Mesenchymal stem cell (in vitro differentiated cells and primary cell): ENCODE measurements at regions not wholly inside any gene's neighbourhood (a gene's known extent, or its start where the extent isn't known, plus 50 kb on each side); places are given as distances from the start of the nearest gene placed in this dataset.

ENCODE experiments used
- DNase-seq: peaks from one replicate; pipeline ENCODE4 v3.0.0-alpha.2; 2013
- H2AFZ ChIP-seq: one replicate; pipeline ENCODE4 v1.6.1; 2013; ENCODE audit warnings: low read depth, mild to moderate bottlenecking, control low read depth, inconsistent platforms, low read length, moderate library complexity
- H2AK5ac ChIP-seq: 2 replicates; pipeline ENCODE4 v1.6.1; 2013; ENCODE audit warnings: low read length, moderate library complexity, mild to moderate bottlenecking, inconsistent platforms; ENCODE audit not compliant: severe bottlenecking
- H2BK120ac ChIP-seq: one replicate; pipeline ENCODE4 v1.6.1; 2013; ENCODE audit warnings: low read depth, mild to moderate bottlenecking, inconsistent platforms, low read length, moderate library complexity
- H2BK12ac ChIP-seq, 2 experiments: one replicate each; pipeline ENCODE4 v1.6.1; 2013; ENCODE audit warnings: inconsistent platforms in 2 of 2, low read length in 2 of 2, mild to moderate bottlenecking in 2 of 2, moderate library complexity in 2 of 2, control low read depth in 1 of 2
- H2BK15ac ChIP-seq: one replicate; pipeline ENCODE4 v1.6.1; 2013; ENCODE audit warnings: mild to moderate bottlenecking, low read depth, inconsistent platforms; ENCODE audit not compliant: poor library complexity, severe bottlenecking
- H2BK5ac ChIP-seq: 2 replicates; pipeline ENCODE4 v1.6.1; 2013; ENCODE audit warnings: low read depth, mild to moderate bottlenecking, low read length, control low read depth, inconsistent platforms; ENCODE audit not compliant: poor library complexity, severe bottlenecking
- H3K14ac ChIP-seq, 2 experiments: one replicate each; pipeline ENCODE4 v1.6.1; 2013; ENCODE audit warnings: inconsistent platforms in 2 of 2, low read length in 2 of 2, control low read depth in 1 of 2, mild to moderate bottlenecking in 1 of 2, moderate library complexity in 1 of 2
- H3K18ac ChIP-seq, 2 experiments: one replicate each; pipeline ENCODE4 v1.6.1; 2013; ENCODE audit warnings: inconsistent platforms in 2 of 2, low read length in 2 of 2, control low read depth in 1 of 2, low read depth in 1 of 2, mild to moderate bottlenecking in 1 of 2
- H3K23ac ChIP-seq, 2 experiments: one replicate each; pipeline ENCODE4 v1.6.1; 2013; ENCODE audit warnings: inconsistent platforms in 2 of 2, low read length in 2 of 2, mild to moderate bottlenecking in 2 of 2, moderate library complexity in 2 of 2, control low read depth in 1 of 2
- H3K27ac ChIP-seq: 2 replicates; pipeline ENCODE4 v1.5.1; 2013; ENCODE audit warnings: mild to moderate bottlenecking, moderate library complexity, low read length, control low read depth, inconsistent platforms; ENCODE audit not compliant: poor library complexity, severe bottlenecking
- H3K27me3 ChIP-seq, 2 experiments: 2 replicates each; pipeline versions ENCODE4 v1.6.1 to v1.7.0; 2013; ENCODE audit warnings: low read length in 2 of 2, mild to moderate bottlenecking in 2 of 2, moderate library complexity in 2 of 2, control low read depth in 1 of 2, inconsistent platforms in 1 of 2; ENCODE audit not compliant: control insufficient read depth in 1 of 2, insufficient read depth in 1 of 2
- H3K36me3 ChIP-seq, 2 experiments: 2 replicates each; pipeline versions ENCODE4 v1.6.1 to v1.7.0; 2013; ENCODE audit warnings: low read length in 2 of 2, control low read depth in 1 of 2, inconsistent platforms in 1 of 2, low read depth in 1 of 2, mild to moderate bottlenecking in 1 of 2; ENCODE audit not compliant: insufficient read depth in 2 of 2, control insufficient read depth in 1 of 2
- H3K4ac ChIP-seq, 2 experiments: one replicate each; pipeline ENCODE4 v1.6.1; 2013; ENCODE audit warnings: inconsistent platforms in 2 of 2, low read length in 2 of 2, mild to moderate bottlenecking in 2 of 2, moderate library complexity in 2 of 2, control low read depth in 1 of 2, low read depth in 1 of 2
- H3K4me1 ChIP-seq: 2 replicates; pipeline ENCODE4 v1.6.1; 2013; ENCODE audit warnings: low read depth, low read length, control low read depth; ENCODE audit not compliant: control insufficient read depth, insufficient read depth
- H3K4me2 ChIP-seq: 2 replicates; pipeline ENCODE4 v1.6.1; 2013; ENCODE audit warnings: low read length, mild to moderate bottlenecking, inconsistent platforms; ENCODE audit not compliant: poor library complexity, severe bottlenecking
- H3K4me3 ChIP-seq, 2 experiments: 2 replicates each; pipeline versions ENCODE4 v1.5.1 to v1.7.0; 2013; ENCODE audit warnings: low read length in 2 of 2, mild to moderate bottlenecking in 2 of 2, control low read depth in 1 of 2, low read depth in 1 of 2; ENCODE audit not compliant: insufficient read depth in 1 of 2
- H3K79me1 ChIP-seq: replicated peaks from 2 replicates; pipeline ENCODE4 v1.6.1; 2013; ENCODE audit warnings: mild to moderate bottlenecking, control low read depth, low read length, inconsistent platforms; ENCODE audit not compliant: poor library complexity, severe bottlenecking
- H3K9ac ChIP-seq: 2 replicates; pipeline ENCODE4 v1.7.0; 2013; ENCODE audit warnings: mild to moderate bottlenecking, low read length, moderate library complexity
- H3K9me3 ChIP-seq: 2 replicates; pipeline ENCODE4 v1.7.0; 2013; ENCODE audit warnings: mild to moderate bottlenecking, low read length; ENCODE audit not compliant: control insufficient read depth
- H4K8ac ChIP-seq: one replicate; pipeline ENCODE4 v1.6.1; 2013; ENCODE audit warnings: inconsistent platforms, mild to moderate bottlenecking, low read length, moderate library complexity
- H4K91ac ChIP-seq: one replicate; pipeline ENCODE4 v1.6.1; 2013; ENCODE audit warnings: mild to moderate bottlenecking, low read length, inconsistent platforms
- WGBS: methylation state at CpG from one replicate; pipeline ENCODE4 v1.1.7; 2013; ENCODE audit warnings: mixed read lengths; 5-methylcytosine and 5-hydroxymethylcytosine counted together

DNA sequence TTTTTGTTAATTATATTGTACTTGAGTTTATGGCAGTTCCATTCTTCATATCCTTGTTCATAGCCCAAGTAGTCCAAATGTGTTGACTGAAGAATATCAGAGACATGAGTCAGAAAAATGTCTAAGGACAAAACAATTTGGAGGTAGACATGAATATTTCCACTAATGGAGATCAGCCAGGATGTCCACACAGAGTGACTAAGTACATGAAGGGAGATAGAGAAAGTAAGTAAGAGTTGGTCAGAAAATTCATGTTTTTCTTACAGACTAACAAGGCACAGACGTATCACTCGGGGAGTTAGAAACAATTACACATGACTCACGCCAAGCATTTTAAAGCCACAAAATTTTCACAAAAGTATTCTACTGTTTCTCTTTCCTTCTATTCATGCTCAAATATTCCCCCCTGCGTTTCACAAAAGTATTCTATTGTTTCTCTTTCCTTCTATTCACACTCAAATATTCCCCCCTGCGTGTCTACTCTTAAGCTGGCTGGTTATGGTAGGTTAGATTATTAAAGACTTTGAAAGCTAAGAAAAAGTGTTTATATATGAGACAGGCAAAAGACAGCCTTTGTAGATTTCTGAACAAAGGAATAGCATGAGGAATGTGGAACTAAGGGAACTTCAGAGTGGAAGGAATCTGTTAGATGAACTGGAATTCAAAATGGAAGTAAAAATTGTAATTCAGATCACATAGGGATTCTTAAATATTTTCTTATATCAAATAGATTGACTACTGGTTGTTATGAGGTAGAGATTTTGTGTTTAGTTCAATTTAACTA is 648.7 kb upstream of the CCDC54 start:
- H3K23ac ChIP-seq: no peak overlapping the region
- peak overlapping the region; percentile 96 for H3K27ac ChIP-seq
- 3% methylated on average over 4 of the region's 5 CpGs for WGBS
- H3K4ac ChIP-seq: no peak overlapping the region
- no peak overlapping the region for H3K18ac ChIP-seq
- no peak overlapping the region for H2AK5ac ChIP-seq
- peak; percentile 81 for DNase-seq
- H3K4me2 ChIP-seq: no peak overlapping the region
- H3K27me3 ChIP-seq: no peaks in the 10 kb centered on the region
- H3K9ac ChIP-seq: peak overlapping the region; percentile 89
- no peak overlapping the region for H2AFZ ChIP-seq
- no peak overlapping the region for H2BK120ac ChIP-seq
- H3K36me3 ChIP-seq: no peaks in the 10 kb centered on the region
- H3K79me1 ChIP-seq: no peaks in the 10 kb centered on the region
- no peaks in the 10 kb centered on the region for H3K4me1 ChIP-seq
- H2BK15ac ChIP-seq: no peak overlapping the region
- peak overlapping the region in 1 of 2 experiments; percentile 46 for H3K4me3 ChIP-seq
- H3K9me3 ChIP-seq: no peaks in the 10 kb centered on the region
- no peak overlapping the region for H2BK12ac ChIP-seq
- no peak overlapping the region for H2BK5ac ChIP-seq
- no peak overlapping the region for H4K8ac ChIP-seq
- no peak overlapping the region for H3K14ac ChIP-seq
- H4K91ac ChIP-seq: no peak overlapping the region

DNA sequence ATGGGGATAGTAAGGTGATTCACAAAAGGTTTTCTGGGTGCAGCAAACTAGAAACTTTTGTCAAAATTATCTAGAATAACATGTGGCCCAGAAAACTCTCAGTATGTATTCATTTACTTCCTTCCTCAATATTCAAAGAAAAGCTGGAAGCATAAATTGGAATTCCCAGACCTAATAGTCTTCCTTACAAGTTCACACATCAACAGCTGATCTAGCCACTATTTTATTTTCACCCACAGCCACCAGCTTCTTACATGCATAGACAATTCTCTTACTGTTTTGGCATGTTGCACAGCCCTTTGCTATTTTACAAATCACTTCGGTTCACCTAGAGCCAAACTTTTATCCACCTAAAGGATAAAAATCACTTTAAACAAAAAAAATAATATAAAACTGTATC is 647.8 kb upstream of the CCDC54 start:
- H3K27me3 ChIP-seq: no peaks in the 10 kb centered on the region
- no peak overlapping the region for H3K23ac ChIP-seq
- H3K9me3 ChIP-seq: no peaks in the 10 kb centered on the region
- no peak overlapping the region for H2AFZ ChIP-seq
- no peak overlapping the region for H3K4ac ChIP-seq
- H4K91ac ChIP-seq: no peak overlapping the region
- H3K14ac ChIP-seq: no peak overlapping the region
- H3K4me3 ChIP-seq: no peak overlapping the region
- DNase-seq: no peak
- no peak overlapping the region for H2BK15ac ChIP-seq
- H3K79me1 ChIP-seq: no peaks in the 10 kb centered on the region
- no peak overlapping the region for H2BK12ac ChIP-seq
- no peaks in the 10 kb centered on the region for H3K36me3 ChIP-seq
- H2BK5ac ChIP-seq: peak overlapping the region; percentile 79
- H3K4me2 ChIP-seq: no peak overlapping the region
- no peak overlapping the region for H2BK120ac ChIP-seq
- peak overlapping the region; percentile 96 for H3K27ac ChIP-seq
- H3K4me1 ChIP-seq: no peaks in the 10 kb centered on the region
- no peak overlapping the region for H3K18ac ChIP-seq
- WGBS: 61% methylated on average over 1 of the region's 1 CpG
- no peak overlapping the region for H2AK5ac ChIP-seq
- peak overlapping the region; percentile 89 for H3K9ac ChIP-seq
- H4K8ac ChIP-seq: no peak overlapping the region

DNA sequence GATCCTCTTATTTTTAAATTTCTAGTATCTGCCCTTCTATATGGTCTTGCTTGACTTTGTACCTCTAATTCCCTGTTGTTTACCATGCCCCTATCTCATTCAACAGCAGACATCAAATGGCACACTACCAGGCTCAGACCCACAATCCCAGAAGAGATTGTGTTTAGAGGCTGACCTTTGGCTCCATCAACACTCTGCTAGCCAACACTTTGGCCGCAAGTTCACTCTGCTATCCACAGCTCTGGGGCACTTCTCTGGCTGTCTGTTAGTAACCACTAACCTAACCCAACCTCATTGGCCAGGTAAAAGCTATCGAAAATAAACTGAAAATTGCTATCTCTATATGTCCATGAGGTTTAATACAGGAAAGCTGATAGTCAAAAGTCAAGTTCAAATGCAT is 646.0 kb upstream of the CCDC54 start:
- DNase-seq: no peak
- WGBS: 93% methylated on average over 2 of the region's 2 CpGs

DNA sequence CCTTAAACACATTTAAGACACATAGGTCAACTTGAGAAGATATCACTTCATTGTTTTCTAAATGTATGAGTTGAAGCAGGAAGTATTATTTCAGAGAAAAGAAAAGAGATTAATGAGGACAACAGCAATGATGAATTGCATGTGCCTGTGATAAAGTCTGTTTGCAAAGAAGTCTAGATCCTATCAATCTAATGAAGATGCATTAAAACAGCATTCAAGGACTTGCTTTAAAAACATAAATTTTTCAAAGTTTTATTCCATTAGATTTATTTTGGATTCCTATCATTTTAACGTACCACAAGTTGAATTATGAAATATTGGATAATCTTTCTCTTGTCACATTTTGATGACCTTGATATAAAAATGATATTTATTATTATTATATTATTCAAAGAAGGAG is 642.5 kb upstream of the CCDC54 start:
- Histone ChIP-seq H4K8ac (no peak overlapping the region), H4K91ac (no peak overlapping the region), H3K4me2 (no peak overlapping the region), H3K14ac (no peak overlapping the region), H3K27ac (no peak overlapping the region), H3K23ac (no peak overlapping the region), H2BK5ac (no peak overlapping the region), H3K18ac (no peak overlapping the region), H3K9ac (no peak overlapping the region), H2BK12ac (no peak overlapping the region), H3K9me3 (no peaks in the 10 kb centered on the region), H3K79me1 (no peaks in the 10 kb centered on the region), H2BK15ac (no peak overlapping the region), H3K4me1 (no peaks in the 10 kb centered on the region), H2AK5ac (no peak overlapping the region), H3K36me3 (no peaks in the 10 kb centered on the region), H2BK120ac (no peak overlapping the region), H3K27me3 (no peaks in the 10 kb centered on the region), H3K4me3 (no peak overlapping the region), H3K4ac (no peak overlapping the region), H2AFZ (no peak overlapping the region)
- no CpG with 5 or more reads among the region's 1 CpG for WGBS
- DNase-seq: no peak

More for the DNA sequence above, 646.0 kb upstream of the CCDC54 start:
- H2AK5ac ChIP-seq: peak overlapping the region; percentile 28
- no peak overlapping the region for H4K8ac ChIP-seq
- H2AFZ ChIP-seq: no peak overlapping the region
- no peak overlapping the region for H2BK120ac ChIP-seq
- no peaks in the 10 kb centered on the region for H3K79me1 ChIP-seq
- H3K4me1 ChIP-seq: no peaks in the 10 kb centered on the region
- no peak overlapping the region for H3K4ac ChIP-seq
- H3K4me2 ChIP-seq: no peak overlapping the region
- H3K23ac ChIP-seq: no peak overlapping the region
- no peaks in the 10 kb centered on the region for H3K9me3 ChIP-seq
- H3K9ac ChIP-seq: no peak overlapping the region
- no peak overlapping the region for H3K4me3 ChIP-seq
- no peak overlapping the region for H3K14ac ChIP-seq
- no peaks in the 10 kb centered on the region for H3K36me3 ChIP-seq
- no peak overlapping the region for H2BK5ac ChIP-seq
- no peak overlapping the region for H2BK12ac ChIP-seq
- H3K27ac ChIP-seq: no peak overlapping the region
- H3K27me3 ChIP-seq: no peaks in the 10 kb centered on the region
- no peak overlapping the region for H3K18ac ChIP-seq
- no peak overlapping the region for H2BK15ac ChIP-seq
- H4K91ac ChIP-seq: no peak overlapping the region
